ENCODE measurements at regions not wholly inside any gene's neighbourhood (a gene's known extent, or its start where the extent isn't known, plus 50 kb on each side); places are given as distances from the start of the nearest gene placed in this dataset.

DNA sequence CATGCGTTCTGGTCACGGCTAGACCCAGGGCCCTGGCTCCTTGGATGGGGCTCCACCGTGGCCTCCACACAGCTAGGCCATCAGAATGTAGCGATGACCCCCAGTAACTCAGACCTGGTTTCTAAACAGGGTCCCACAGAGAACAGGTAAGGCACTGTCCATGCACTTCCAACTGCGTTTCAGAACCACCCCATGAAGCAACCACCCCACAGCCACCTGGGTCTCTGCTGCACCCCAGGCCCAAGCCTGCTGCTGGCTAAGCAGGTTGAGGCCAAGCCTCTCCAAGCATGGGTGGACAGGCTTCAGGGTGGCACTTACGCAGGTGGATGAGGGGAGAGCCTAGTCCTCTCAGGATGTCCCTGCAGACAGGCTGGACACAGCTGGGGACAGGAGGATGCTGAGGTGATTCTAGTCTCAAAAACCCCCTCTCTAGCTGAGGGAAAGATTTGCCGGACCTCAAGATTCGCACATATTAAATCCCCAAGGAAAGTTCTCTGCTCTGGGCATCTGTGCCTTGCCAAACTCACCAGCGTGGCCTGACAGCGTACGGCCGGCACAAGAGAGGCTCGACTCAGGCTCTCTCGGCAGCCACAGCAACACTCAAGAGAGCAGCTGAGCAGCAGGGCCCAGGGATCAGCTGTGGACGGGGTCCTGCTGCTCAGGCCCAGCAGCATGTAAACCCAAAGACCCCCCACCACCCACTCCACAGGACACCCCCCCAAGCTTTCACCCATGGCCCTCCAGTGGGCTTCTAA, 141.6 kb downstream of the CRYBB2 start:
- peaks cover 3 to 7% of the 10 kb centered on the region in 2 donors for H3K36me3 ChIP-seq (ENCODE audit: insufficient read depth in 1 of 2, low read depth in 1 of 2)
- WGBS, 3 donors: 96 to 98% (median 96%) methylated on average over 14 to 15 of the region's 15 CpGs
- intact Hi-C loops (cut with DNase I): no loop called here
- H3K9me3 ChIP-seq: no peaks in the 10 kb centered on the region
- TF ChIP-seq, protein P1, sequence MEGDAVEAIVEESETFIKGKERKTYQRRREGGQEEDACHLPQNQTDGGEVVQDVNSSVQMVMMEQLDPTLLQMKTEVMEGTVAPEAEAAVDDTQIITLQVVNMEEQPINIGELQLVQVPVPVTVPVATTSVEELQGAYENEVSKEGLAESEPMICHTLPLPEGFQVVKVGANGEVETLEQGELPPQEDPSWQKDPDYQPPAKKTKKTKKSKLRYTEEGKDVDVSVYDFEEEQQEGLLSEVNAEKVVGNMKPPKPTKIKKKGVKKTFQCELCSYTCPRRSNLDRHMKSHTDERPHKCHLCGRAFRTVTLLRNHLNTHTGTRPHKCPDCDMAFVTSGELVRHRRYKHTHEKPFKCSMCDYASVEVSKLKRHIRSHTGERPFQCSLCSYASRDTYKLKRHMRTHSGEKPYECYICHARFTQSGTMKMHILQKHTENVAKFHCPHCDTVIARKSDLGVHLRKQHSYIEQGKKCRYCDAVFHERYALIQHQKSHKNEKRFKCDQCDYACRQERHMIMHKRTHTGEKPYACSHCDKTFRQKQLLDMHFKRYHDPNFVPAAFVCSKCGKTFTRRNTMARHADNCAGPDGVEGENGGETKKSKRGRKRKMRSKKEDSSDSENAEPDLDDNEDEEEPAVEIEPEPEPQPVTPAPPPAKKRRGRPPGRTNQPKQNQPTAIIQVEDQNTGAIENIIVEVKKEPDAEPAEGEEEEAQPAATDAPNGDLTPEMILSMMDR (IDR thresholded peaks at IDR 0.05): no peak
- H3K4me3 ChIP-seq: no peak overlapping the region
- ATAC-seq (no peak), DNase-seq (no peak)
- H3K27me3 ChIP-seq (ENCODE audit: insufficient read depth in 3 of 3, low read length in 2 of 3): no peaks in the 10 kb centered on the region
- no peaks in the 10 kb centered on the region for H3K4me1 ChIP-seq
- no peak overlapping the region for H3K27ac ChIP-seq

DNA sequence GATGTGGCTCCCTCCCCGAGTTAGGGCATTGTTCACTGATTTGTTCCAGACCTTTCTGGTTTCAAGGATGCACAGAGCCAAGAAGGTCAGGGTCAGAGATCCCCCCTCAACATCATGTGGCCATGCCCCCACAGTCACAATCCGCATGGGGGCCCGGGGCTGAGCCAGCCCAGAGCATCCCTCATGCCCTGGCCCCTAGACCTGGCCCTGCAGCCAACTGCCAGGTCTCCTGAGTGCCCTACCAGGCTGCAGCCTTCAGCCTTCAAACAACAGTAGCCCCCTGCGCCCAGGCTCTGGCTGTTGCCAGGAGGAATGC, 142.4 kb downstream of the CRYBB2 start:
- peak in 3 of 4 donors; percentile 18 to 28 (median 21) for ATAC-seq
- no peaks in the 10 kb centered on the region for H3K4me1 ChIP-seq
- TF ChIP-seq, protein P1 (IDR thresholded peaks at IDR 0.05): no peak

DNA sequence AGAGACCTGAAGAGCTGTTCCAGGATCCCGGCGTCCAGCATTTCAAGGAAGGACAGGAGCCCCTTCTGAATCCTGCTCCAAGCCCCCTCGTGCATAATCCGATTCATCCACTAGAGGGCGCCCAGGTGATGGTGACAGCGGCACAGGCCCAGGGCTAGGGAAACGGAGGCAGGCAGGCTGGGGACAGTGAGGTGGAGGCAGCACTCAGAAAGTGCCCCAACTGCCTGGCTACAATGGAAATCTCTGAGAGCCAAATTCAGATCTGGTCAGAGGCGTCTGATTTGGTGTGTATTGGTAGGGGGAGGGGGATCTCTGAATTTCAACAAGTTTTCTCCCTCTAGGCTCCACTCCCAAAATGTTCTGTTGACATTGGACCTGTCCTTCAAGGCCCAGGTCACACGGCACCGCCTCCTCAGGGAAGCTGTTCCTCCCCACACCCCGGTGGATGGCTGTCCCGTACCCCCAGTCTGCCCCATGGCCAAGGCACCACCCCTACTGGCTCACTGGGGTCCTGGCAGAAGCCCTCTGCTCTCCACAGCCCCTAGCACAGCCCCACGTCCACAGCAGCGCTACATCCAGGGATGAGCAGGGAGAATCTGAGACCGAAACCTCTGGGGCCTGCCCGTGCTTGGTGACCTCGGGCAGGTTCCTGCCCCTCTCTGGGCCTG, 142.9 kb downstream of the CRYBB2 start:
- Histone ChIP-seq H3K27me3 (ENCODE audit: insufficient read depth in 3 of 3, low read length in 2 of 3) (no peaks in the 10 kb centered on the region), H3K36me3 (ENCODE audit: insufficient read depth in 1 of 2, low read depth in 1 of 2) (peaks cover 0 to 3% of the 10 kb centered on the region in 2 donors), H3K4me1 (no peaks in the 10 kb centered on the region), H3K27ac (no peak overlapping the region), H3K4me3 (no peak overlapping the region), H3K9me3 (no peaks in the 10 kb centered on the region)
- WGBS, 3 donors: 32 to 43% (median 33%) methylated on average over 17 of the region's 17 CpGs
- peak; percentile 51 to 80 (median 76) for ATAC-seq
- peak; percentile 58 to 79 for DNase-seq
- TF ChIP-seq, protein P1 (IDR thresholded peaks at IDR 0.05): peak; percentile 76
- intact Hi-C loops (cut with DNase I): loop anchor here in 1 of 2 donors (2.0 kb wide), 1 partner anchor 86 kb away; no protein-coding TSS in a partner anchor

More for the DNA sequence above, 142.4 kb downstream of the CRYBB2 start:
- no peak overlapping the region for H3K4me3 ChIP-seq
- 69 to 79% (median 74%) methylated on average over 4 of the region's 4 CpGs for WGBS, 3 donors
- DNase-seq: no peak
- H3K9me3 ChIP-seq: no peaks in the 10 kb centered on the region
- peaks cover 2 to 3% of the 10 kb centered on the region in 2 donors for H3K36me3 ChIP-seq (ENCODE audit: insufficient read depth in 1 of 2, low read depth in 1 of 2)
- intact Hi-C loops (cut with DNase I): loop anchor here in 1 of 2 donors (2.0 kb wide), 1 partner anchor 87 kb away; no protein-coding TSS in a partner anchor
- H3K27ac ChIP-seq: no peak overlapping the region
- H3K27me3 ChIP-seq (ENCODE audit: insufficient read depth in 3 of 3, low read length in 2 of 3): no peaks in the 10 kb centered on the region

DNA sequence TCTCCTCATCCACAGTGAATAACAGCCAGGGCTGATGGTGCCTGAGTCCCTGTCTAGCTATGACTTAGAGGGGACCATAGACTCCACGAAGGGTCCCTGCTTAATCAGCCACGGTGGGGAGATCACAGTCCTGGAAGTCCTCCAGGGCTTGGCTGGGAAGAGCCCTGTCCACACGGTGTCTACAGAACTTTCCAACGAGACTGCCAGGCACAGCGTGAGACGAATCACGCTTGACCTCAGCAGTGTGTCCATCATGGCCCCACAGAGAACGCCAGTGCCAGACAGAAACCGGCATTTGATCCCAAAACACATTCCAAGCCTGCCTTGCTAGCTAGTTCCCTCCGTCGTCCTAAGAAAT, 143.4 kb downstream of the CRYBB2 start:
- Histone ChIP-seq H3K4me3 (no peak overlapping the region), H3K4me1 (no peaks in the 10 kb centered on the region), H3K36me3 (ENCODE audit: insufficient read depth in 1 of 2, low read depth in 1 of 2) (peaks cover 0 to 3% of the 10 kb centered on the region in 2 donors), H3K9me3 (no peaks in the 10 kb centered on the region), H3K27me3 (ENCODE audit: insufficient read depth in 3 of 3, low read length in 2 of 3) (no peaks in the 10 kb centered on the region), H3K27ac (no peak overlapping the region)
- intact Hi-C loops (cut with DNase I): loop anchor here in 1 of 2 donors (2.0 kb wide), 1 partner anchor 86 kb away; no protein-coding TSS in a partner anchor
- DNase-seq: peak in 1 of 2 donors; percentile 7
- ATAC-seq: peak in 2 of 4 donors; percentile 31 to 38
- TF ChIP-seq, protein P1 (IDR thresholded peaks at IDR 0.05): no peak
- 24 to 58% (median 28%) methylated on average over 11 of the region's 11 CpGs for WGBS, 3 donors
